IMR-90 (cell line): ENCODE measurements at regions not wholly inside any gene's neighbourhood (a gene's known extent, or its start where the extent isn't known, plus 50 kb on each side); places are given as distances from the start of the nearest gene placed in this dataset.

Source experiments
- ATAC-seq: fragments of 200-7000 bp; cut with Tn5 transposase; 2 replicates; pipeline ENCODE4 v1.9.1; 2020; ENCODE audit warnings: low read depth, mild to moderate bottlenecking, moderate library complexity
- BruUV-seq: library from RNA; stranded (reverse); fragments of 400-500 nt; replicated peaks from 2 replicates; lab custom pipeline; 2021; lab: Mats Ljungman, UMichigan
- CTCF ChIA-PET: fragments of 300-600 bp; formaldehyde crosslinking; extraction: SDS; loops from one replicate; lab custom pipeline; 2021; ENCODE audit warnings: antibody characterized with exemption; lab: Yijun Ruan, JAX
- POLR2A ChIA-PET: fragments of 300-600 bp; sonication (Branson Sonifier 250); formaldehyde crosslinking; loops from one replicate; lab custom pipeline; 2022; ENCODE audit warnings: antibody characterized with exemption; ENCODE audit not compliant: unreplicated experiment; lab: Charles Lee
- DNase-seq: peaks from one replicate; pipeline ENCODE4 v3.0.0; 2013
- H2AFZ ChIP-seq: replicated peaks from 2 replicates; pipeline ENCODE3; 2013; ENCODE audit warnings: low read length, mild to moderate bottlenecking; ENCODE audit not compliant: poor library complexity
- H2AK5ac ChIP-seq: 2 replicates; pipeline ENCODE4 v1.6.1; 2013; ENCODE audit warnings: low read depth, low read length, inconsistent platforms
- H2AK9ac ChIP-seq: replicated peaks from 2 replicates; pipeline ENCODE3; 2013; ENCODE audit warnings: mild to moderate bottlenecking, low read depth, low read length, moderate library complexity; ENCODE audit not compliant: poor library complexity
- H2BK120ac ChIP-seq: 2 replicates; pipeline ENCODE4 v1.6.1; 2013; ENCODE audit warnings: low read depth, low read length, inconsistent platforms
- H2BK15ac ChIP-seq: 3 replicates; pipeline ENCODE4 v1.6.1; 2013; ENCODE audit warnings: low read depth, low read length, inconsistent platforms
- H2BK20ac ChIP-seq: 2 replicates; pipeline ENCODE4 v1.6.1; 2013; ENCODE audit warnings: low read depth, mild to moderate bottlenecking, inconsistent platforms, low read length, moderate library complexity
- H2BK5ac ChIP-seq: 2 replicates; pipeline ENCODE4 v1.6.1; 2013; ENCODE audit warnings: mild to moderate bottlenecking, low read depth, low read length, inconsistent platforms; ENCODE audit not compliant: poor library complexity, severe bottlenecking
- H3K14ac ChIP-seq: replicated peaks from 2 replicates; pipeline ENCODE4 v1.6.1; 2013; ENCODE audit warnings: low read depth, low read length, inconsistent platforms
- H3K18ac ChIP-seq: 2 replicates; pipeline ENCODE4 v1.6.1; 2013; ENCODE audit warnings: low read depth, low read length, control low read depth
- H3K23ac ChIP-seq: 2 replicates; pipeline ENCODE4 v1.6.1; 2013; ENCODE audit warnings: low read depth, low read length, inconsistent platforms
- H3K27ac ChIP-seq: 2 replicates; pipeline ENCODE4 v1.5.1; 2013; ENCODE audit warnings: mild to moderate bottlenecking, control low read depth, low read length; ENCODE audit not compliant: insufficient read depth
- H3K27me3 ChIP-seq: 2 replicates; pipeline ENCODE4 v1.6.1; 2013; ENCODE audit warnings: low read length; ENCODE audit not compliant: control insufficient read depth, insufficient read depth
- H3K36me3 ChIP-seq: 2 replicates; pipeline ENCODE4 v1.6.1; 2013; ENCODE audit warnings: low read length, mixed read lengths; ENCODE audit not compliant: control insufficient read depth, insufficient read depth
- H3K4ac ChIP-seq: 2 replicates; pipeline ENCODE4 v1.6.1; 2013; ENCODE audit warnings: low read depth, low read length, inconsistent platforms
- H3K4me1 ChIP-seq: 2 replicates; pipeline ENCODE4 v1.6.1; 2013; ENCODE audit warnings: low read length, mixed read lengths; ENCODE audit not compliant: control insufficient read depth, insufficient read depth
- H3K4me2 ChIP-seq: 2 replicates; pipeline ENCODE4 v1.6.1; 2013; ENCODE audit warnings: low read depth, mild to moderate bottlenecking, control low read depth, low read length, moderate library complexity
- H3K4me3 ChIP-seq: 2 replicates; pipeline ENCODE4 v1.5.1; 2013; ENCODE audit warnings: low read depth, mild to moderate bottlenecking, control low read depth, low read length, moderate library complexity; ENCODE audit not compliant: insufficient read depth
- H3K56ac ChIP-seq: 2 replicates; pipeline ENCODE4 v1.6.1; 2013; ENCODE audit warnings: low read length, inconsistent platforms; ENCODE audit not compliant: insufficient read depth; ENCODE audit errors: extremely low read depth
- H3K79me1 ChIP-seq, 2 experiments: 2 replicates each; pipeline ENCODE4 v1.6.1; 2013; ENCODE audit warnings: low read length in 2 of 2, inconsistent platforms in 1 of 2, low read depth in 1 of 2
- H3K9ac ChIP-seq: 2 replicates; pipeline ENCODE4 v1.6.1; 2013; ENCODE audit warnings: low read depth, low read length, control low read depth
- H3K9me1 ChIP-seq: 2 replicates; pipeline ENCODE4 v1.6.1; 2013; ENCODE audit warnings: low read length, inconsistent platforms; ENCODE audit not compliant: insufficient read depth
- H3K9me3 ChIP-seq: 2 replicates; pipeline ENCODE4 v1.6.1; 2013; ENCODE audit warnings: low read length; ENCODE audit not compliant: control insufficient read depth, insufficient read depth
- H4K20me1 ChIP-seq: 2 replicates; pipeline ENCODE4 v1.6.1; 2013; ENCODE audit warnings: low read length, inconsistent platforms; ENCODE audit not compliant: insufficient read depth
- H4K5ac ChIP-seq: 2 replicates; pipeline ENCODE4 v1.6.1; 2013; ENCODE audit warnings: mild to moderate bottlenecking, low read depth, low read length, control low read depth
- H4K8ac ChIP-seq, 2 experiments: 2 replicates each; pipeline ENCODE4 v1.6.1; 2013; ENCODE audit warnings: low read depth in 2 of 2, low read length in 2 of 2, control low read depth in 1 of 2, inconsistent platforms in 1 of 2
- H4K91ac ChIP-seq: 2 replicates; pipeline ENCODE4 v1.6.1; 2013; ENCODE audit warnings: low read depth, low read length, inconsistent platforms; ENCODE audit not compliant: insufficient read depth
- CHD1 ChIP-seq: IDR thresholded peaks from 2 replicates; pipeline ENCODE4 v1.6.1; 2012; ENCODE audit warnings: low read depth, low read length, improper control_type of control experiment
- WGBS, 2 experiments: methylation state at CpG; one replicate each; pipeline versions ENCODE4 v1.1.5 to v1.1.7; 2013; ENCODE audit warnings: missing lambda C conversion rate in 2 of 2; ENCODE audit not compliant: insufficient read length in 1 of 2; ENCODE audit errors: extremely low coverage in 2 of 2; 5-methylcytosine and 5-hydroxymethylcytosine counted together
- dilution Hi-C: fragments of 300-500 bp; cut with HindIII; formaldehyde crosslinking; loops from one replicate; pipeline ENCODE4 v1.14.3; 2018; ENCODE audit warnings: low sequenced_read_pairs; ENCODE audit not compliant: unreplicated experiment
- in situ Hi-C: fragments of 300-500 bp; cut with MboI; formaldehyde crosslinking; loops from 3 replicates; pipeline ENCODE4 v1.14.3; 2019; ENCODE audit warnings: low sequenced_read_pairs, inconsistent platforms, mixed read lengths
- intact Hi-C: fragments of 100-400 bp; cut with micrococcal nuclease; formaldehyde crosslinking; loops from 2 replicates; pipeline ENCODE4 v1.10.0; 2022

DNA sequence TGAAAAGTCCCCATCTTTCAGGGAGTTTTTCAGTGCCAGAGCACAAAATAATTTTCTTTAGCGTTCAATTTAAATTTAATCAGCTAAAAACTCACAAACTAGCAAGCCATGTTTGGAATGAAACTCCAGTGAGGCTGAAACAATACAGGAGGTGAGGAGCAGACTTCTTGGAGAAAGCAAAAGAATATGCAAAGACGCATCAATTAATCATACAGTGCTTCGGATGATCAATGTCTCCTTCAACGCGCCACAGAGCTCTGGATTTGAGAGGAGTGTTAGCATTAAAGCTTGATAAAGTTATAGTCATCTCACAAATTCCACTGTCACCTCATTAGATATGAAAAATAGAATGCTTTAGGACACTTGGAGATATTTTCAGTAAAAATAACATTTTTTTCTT, 248.0 kb downstream of the WDR11 start:
- BruUV-seq, result no TSS peak
- ATAC-seq (no peak), DNase-seq (no peak)
- in situ Hi-C loops (no loop called here), dilution Hi-C loops (no loop called here), intact Hi-C loops (no loop called here)
- H4K20me1 ChIP-seq, result no peaks in the 10 kb centered on the region
- H3K9me1 ChIP-seq, result no peaks in the 10 kb centered on the region
- H3K56ac ChIP-seq, result no peak overlapping the region
- H2AK5ac ChIP-seq, result no peak overlapping the region
- no peak overlapping the region for H4K91ac ChIP-seq
- H3K79me1 ChIP-seq, result no peaks in the 10 kb centered on the region
- H4K8ac ChIP-seq, result no peak overlapping the region
- TF ChIP-seq CHD1, result no peak
- no peak overlapping the region for H2AK9ac ChIP-seq
- WGBS, 2 experiments, result no CpG with 5 or more reads among the region's 5 CpGs
- H3K27me3 ChIP-seq, result no peaks in the 10 kb centered on the region
- no peaks in the 10 kb centered on the region for H3K36me3 ChIP-seq
- no peak overlapping the region for H2BK15ac ChIP-seq
- H2BK20ac ChIP-seq, result no peak overlapping the region
- no peak overlapping the region for H2BK120ac ChIP-seq
- ChIA-PET CTCF (no interaction called here), POLR2A (no interaction called here)
- no peak overlapping the region for H3K23ac ChIP-seq
- no peak overlapping the region for H3K18ac ChIP-seq
- peaks cover 21% of the 10 kb centered on the region for H3K9me3 ChIP-seq
- H3K4ac ChIP-seq, result no peak overlapping the region
- H3K27ac ChIP-seq, result no peak overlapping the region
- H3K9ac ChIP-seq, result no peak overlapping the region
- H4K5ac ChIP-seq, result no peak overlapping the region
- no peak overlapping the region for H3K14ac ChIP-seq
- H3K4me3 ChIP-seq, result no peak overlapping the region
- H2AFZ ChIP-seq, result no peak overlapping the region
- no peak overlapping the region for H2BK5ac ChIP-seq
- no peak overlapping the region for H3K4me2 ChIP-seq
- H3K4me1 ChIP-seq, result no peaks in the 10 kb centered on the region
